HG02610 (cell line): ENCODE measurements at regions not wholly inside any gene's neighbourhood (a gene's known extent, or its start where the extent isn't known, plus 50 kb on each side); places are given as distances from the start of the nearest gene placed in this dataset.
"Not testable (repeated sequence)": the region's sequence is repeated elsewhere in the genome, so short reads cannot be mapped to it uniquely, and the experiment has no call there.

Experiments
- ATAC-seq: cut with Tn5 transposase; IDR thresholded peaks from one replicate; pipeline ENCODE4 v1.9.1; 2021; ENCODE audit warnings: mild to moderate bottlenecking, moderate library complexity; ENCODE audit not compliant: unreplicated experiment

DNA sequence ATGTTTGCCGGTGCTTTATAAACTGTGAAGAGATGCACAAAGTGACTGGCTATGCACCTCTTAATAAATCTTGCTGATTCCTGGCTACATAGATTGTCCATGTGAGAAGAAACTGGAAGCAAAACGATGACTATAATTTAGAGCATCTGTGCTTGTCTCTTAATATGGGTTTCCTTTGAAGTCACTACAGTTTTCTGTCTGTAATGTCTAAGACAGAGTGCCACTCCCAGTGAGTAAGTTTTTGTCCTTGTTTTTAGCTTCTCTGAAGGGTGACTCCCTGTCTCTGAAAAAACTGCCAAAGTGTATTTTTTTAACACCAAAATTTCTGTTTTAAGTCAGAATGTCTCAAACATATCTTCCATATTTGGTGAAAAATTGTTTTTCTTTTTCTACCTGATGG, 175.1 kb downstream of the FASLG start:
- no peak for ATAC-seq

- no peak for ATAC-seq
Measured at GRCh38 chr1:172834609-172835008, 175.7 kb downstream of the FASLG start.

GRCh38 chr1:172835834-172836233, 176.9 kb downstream of the FASLG start:
- no peak for ATAC-seq

- ATAC-seq: peak; percentile 89
Measured at GRCh38 chr1:172837816-172838679, 179.1 kb downstream of the FASLG start.

GRCh38 chr1:172838680-172839313, 179.9 kb downstream of the FASLG start:
- no peak for ATAC-seq

- ATAC-seq: not testable (repeated sequence)
Measured at GRCh38 chr1:172839639-172840038, 180.7 kb downstream of the FASLG start.

- no peak for ATAC-seq
Measured at GRCh38 chr1:172843444-172843843, 184.5 kb downstream of the FASLG start.

DNA sequence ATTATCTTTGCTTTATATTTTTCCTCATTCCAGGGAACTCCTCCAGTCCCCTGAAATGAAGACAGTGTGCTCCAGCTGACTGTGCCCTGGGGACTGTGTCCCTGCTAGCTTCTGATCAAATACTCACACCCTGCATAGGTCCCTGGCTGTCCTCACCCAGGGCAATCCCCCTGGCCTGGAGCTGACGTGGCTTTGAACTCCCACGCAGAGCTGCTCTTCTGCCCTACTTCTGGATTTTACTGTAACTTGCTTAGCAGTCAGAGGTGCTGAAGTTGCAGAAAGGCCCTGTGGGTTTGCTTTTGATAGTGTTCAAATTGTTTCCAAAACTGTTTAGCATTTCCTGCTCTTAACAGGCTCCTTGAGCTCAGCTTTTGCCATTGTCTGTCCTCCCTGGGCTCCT, 186.5 kb downstream of the FASLG start:
- peak; percentile 65 for ATAC-seq

- ATAC-seq: no peak
Measured at GRCh38 chr1:172845865-172846264, 187.0 kb downstream of the FASLG start.

- ATAC-seq: not testable (repeated sequence)
Measured at GRCh38 chr1:172847814-172848213, 188.9 kb downstream of the FASLG start.

GRCh38 chr1:172849653-172850052, 190.8 kb downstream of the FASLG start:
- no peak for ATAC-seq

DNA sequence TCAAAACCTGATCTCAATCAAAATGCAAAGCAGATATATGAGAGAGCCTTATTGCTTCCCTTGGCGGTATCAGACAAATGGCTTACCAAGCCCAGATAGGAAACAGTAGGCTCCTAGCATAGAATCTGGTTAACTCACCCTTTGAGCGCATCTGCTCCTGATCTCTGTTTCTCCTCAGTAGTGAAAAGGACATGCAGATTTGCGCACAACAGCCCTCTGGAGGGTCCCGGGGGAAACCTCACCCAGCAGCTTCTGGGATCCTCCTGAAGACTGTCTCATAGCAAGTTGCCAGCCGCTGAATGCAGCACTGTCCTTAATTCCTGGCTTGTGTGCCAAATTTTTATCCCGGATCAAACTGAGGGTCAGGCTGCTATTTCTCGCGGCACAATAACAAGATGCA, 192.2 kb downstream of the FASLG start:
- ATAC-seq: no peak

- no peak for ATAC-seq
Measured at GRCh38 chr1:172851856-172852255, 193.0 kb downstream of the FASLG start.

GRCh38 chr1:172855983-172856382, 194.8 kb downstream of the TNFSF18 start:
- ATAC-seq: not testable (repeated sequence)

DNA sequence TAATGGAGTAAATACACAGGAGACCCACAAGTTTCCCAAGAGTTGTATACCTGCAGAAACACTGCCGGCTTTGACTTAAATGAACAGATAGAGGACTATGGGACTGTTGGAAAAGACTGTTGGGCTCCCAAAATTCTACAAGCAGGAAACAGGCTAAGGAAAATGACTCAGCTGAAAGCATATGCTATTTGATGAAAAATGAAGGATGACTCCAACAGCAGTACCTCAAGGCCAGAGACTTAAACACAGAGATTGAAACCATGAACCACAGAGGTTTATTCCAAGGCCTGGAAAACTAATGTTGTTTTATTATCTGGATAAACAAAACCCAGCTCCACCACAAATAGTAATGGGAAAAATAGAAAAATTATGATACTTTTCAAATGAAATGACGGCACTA, 187.7 kb downstream of the TNFSF18 start:
- ATAC-seq: no peak

- ATAC-seq: no peak
Measured at GRCh38 chr1:172867216-172867818, 183.4 kb downstream of the TNFSF18 start.

GRCh38 chr1:172870901-172871606, 179.7 kb downstream of the TNFSF18 start:
- ATAC-seq: no peak

DNA sequence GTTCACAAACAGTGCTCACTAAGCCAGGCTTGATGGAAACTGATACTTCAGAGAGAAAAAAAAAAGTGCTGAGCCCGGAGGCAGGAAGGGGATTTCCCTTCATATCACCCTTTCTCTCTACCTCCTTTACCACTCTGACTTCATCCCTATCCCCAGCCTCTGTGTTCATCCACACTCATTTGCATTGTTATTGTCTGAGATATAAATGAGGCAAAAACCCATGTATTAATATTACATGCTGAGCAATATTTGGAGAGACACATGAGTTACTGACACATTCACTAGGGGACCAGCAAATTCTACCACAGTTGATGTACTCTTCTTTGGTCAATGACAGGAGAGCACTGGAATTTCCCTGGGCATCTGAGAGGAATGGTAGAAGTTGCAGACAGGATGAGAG, 175.8 kb downstream of the TNFSF18 start:
- peak; percentile 80 for ATAC-seq

DNA sequence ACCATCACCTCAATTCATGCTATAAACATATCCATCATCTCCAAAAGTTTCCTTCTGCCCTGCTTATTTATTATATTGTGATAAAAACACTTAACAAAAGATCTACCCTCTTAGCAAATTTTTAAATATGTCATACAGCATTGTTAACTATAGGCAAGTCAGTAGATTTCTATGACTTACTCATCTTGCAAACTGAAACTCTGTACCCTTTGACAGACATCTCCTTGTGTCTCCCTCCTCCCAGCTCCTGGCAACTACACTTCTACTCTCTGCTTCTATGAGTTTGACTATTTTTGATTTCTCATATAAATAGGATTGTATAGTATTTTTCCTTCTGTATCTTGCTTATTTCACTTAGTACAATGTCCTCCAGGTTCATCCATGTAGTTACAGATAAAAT, 174.8 kb downstream of the TNFSF18 start:
- no peak for ATAC-seq

GRCh38 chr1:172882385-172882784, 168.4 kb downstream of the TNFSF18 start:
- no peak for ATAC-seq

DNA sequence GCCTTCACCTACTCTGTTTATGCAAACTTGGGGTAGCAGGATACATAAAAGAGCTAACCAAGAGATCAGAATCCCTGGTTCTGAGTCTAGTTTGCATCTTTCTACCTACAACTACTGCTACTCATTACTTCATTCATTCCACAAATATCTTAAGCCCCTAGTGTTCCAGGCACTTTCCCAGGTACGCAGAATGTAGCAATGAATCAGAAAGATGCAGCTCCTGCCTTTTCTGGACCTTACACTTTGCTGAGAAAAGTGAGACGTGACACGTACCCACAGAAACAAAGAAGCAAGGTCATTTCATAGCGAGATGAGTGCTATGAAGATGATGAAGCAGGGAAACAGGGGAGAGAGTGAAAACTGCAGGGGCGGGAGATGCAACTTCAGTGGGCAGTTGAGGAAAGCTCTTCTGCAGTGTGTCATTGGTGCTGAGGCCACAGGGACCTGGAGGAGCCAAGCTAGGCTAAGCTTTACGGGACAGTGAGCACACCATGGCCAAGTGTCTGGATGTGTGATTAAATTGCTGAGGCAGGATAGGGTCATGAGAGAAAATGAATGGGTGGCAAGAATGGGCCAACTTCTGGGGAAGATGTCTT, 167.9 kb downstream of the TNFSF18 start:
- ATAC-seq: no peak
